HG03460 (cell line): ENCODE measurements at regions not wholly inside any gene's neighbourhood (a gene's known extent, or its start where the extent isn't known, plus 50 kb on each side); places are given as distances from the start of the nearest gene placed in this dataset.

Source experiments
- ATAC-seq: cut with Tn5 transposase; IDR thresholded peaks from one replicate; pipeline ENCODE4 v1.9.1; 2021; ENCODE audit not compliant: unreplicated experiment

GRCh38 chr9:1946526-1947283, 68.4 kb upstream of the SMARCA2 start:
- ATAC-seq: no peak

- ATAC-seq: no peak
These were observed 67.7 kb upstream of the SMARCA2 start for GRCh38 chr9:1947438-1947837.

GRCh38 chr9:1948541-1948940, 66.6 kb upstream of the SMARCA2 start:
- no peak for ATAC-seq

GRCh38 chr9:1951446-1951845, 63.7 kb upstream of the SMARCA2 start:
- ATAC-seq: no peak

- ATAC-seq: no peak
These were observed 63.1 kb upstream of the SMARCA2 start for GRCh38 chr9:1952001-1952400.

GRCh38 chr9:1954238-1954637, 60.9 kb upstream of the SMARCA2 start:
- no peak for ATAC-seq

GRCh38 chr9:1956958-1957357, 58.2 kb upstream of the SMARCA2 start:
- ATAC-seq: no peak

DNA sequence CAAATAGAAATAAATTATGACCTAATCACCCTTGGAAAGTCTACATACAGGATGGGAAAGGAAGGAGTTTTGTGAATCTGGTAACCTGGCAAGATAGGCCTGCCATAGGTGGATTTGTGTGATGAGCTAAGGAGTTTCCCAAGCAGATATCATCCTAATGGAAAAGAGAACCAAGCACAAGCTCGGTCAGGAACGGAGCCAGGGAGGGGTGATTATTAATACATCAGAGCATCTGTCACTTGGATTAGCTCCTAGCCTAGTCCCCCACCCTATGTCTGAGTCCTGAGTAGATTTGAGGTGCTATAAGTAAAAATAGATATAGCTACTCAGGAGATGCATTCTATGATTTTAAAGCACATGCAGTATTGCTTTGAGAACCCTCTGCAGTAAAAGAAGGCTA, 57.3 kb upstream of the SMARCA2 start:
- ATAC-seq: no peak

DNA sequence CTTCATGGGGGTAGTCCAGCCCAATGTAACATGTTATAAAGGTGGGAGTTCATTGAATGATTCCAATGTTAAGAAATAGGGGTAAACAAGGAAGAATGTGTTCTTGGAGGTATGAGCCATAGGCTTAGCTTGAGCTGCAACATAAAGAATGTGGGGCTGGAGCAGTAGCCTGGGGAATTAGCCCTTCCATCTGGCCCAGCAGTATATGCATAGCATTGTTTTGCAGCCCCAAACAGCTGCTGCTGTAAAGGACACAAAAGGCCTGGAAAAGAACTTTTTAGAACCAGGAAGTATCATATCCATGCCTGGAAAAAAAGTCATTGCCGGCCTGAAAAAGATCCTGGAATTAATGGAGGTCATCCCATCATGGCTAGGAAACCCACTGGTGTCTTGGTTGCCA, 55.8 kb upstream of the SMARCA2 start:
- ATAC-seq: no peak

- no peak for ATAC-seq
These were observed 54.7 kb upstream of the SMARCA2 start for GRCh38 chr9:1960342-1961042.

GRCh38 chr9:1962122-1962521, 53.0 kb upstream of the SMARCA2 start:
- no peak for ATAC-seq

DNA sequence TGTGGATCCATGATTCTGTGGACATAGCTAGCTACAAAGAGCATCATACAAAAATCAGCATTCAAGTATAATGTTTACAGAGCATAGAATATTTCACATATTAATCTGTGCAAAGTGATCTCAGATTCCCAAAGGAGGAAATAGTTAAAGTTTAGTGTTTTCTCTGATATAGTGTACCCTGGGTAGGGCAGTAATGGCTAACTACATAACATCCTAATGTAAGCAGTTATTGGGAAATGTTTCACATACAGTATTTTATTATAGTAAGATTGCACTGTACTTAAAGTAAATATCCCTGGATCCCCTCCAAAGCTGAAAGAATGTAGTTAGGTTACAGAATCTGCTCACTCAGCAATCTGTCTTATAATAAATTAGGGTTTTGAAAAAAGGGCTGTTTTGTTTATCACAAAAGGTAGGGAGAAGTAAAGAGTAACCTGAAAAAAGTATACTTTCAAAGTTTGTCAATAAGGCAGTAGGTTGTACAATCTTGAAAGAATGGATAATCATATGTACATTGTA, 52.5 kb upstream of the SMARCA2 start:
- no peak for ATAC-seq

- no peak for ATAC-seq
These were observed 51.1 kb upstream of the SMARCA2 start for GRCh38 chr9:1964093-1964492.
